Mammary epithelial cell (primary cell): ENCODE measurements at regions not wholly inside any gene's neighbourhood (a gene's known extent, or its start where the extent isn't known, plus 50 kb on each side); places are given as distances from the start of the nearest gene placed in this dataset.

ENCODE experiments used
- CTCF ChIP-seq, 2 donors: IDR thresholded peaks in 1 of 2; conservative IDR thresholded peaks in 1 of 2; 2 replicates each; pipeline ENCODE4 v1.5.1; 2011 to 2012; ENCODE audit warnings: inconsistent platforms in 2 of 2, low read length in 2 of 2, mild to moderate bottlenecking in 2 of 2, control low read depth in 1 of 2, low read depth in 1 of 2; ENCODE audit not compliant: insufficient read depth in 1 of 2; ENCODE audit errors: extremely low read depth in 1 of 2
- EZH2 ChIP-seq: IDR thresholded peaks from 2 replicates; pipeline ENCODE4 v1.6.1; 2012; ENCODE audit warnings: low read length, inconsistent platforms, borderline replicate concordance

- no peak for TF ChIP-seq EZH2
- no peak for TF ChIP-seq CTCF (conservative IDR thresholded peaks at IDR 0.05 in 1 of 2, IDR thresholded peaks at IDR 0.05 in 1 of 2; ENCODE audit: extremely low read depth in 1 of 2, insufficient read depth in 1 of 2, low read depth in 1 of 2, low read length in 2 of 2)
Measured at GRCh38 chr16:85285681-85286065, 173.4 kb upstream of the CIBAR2 start.
